HepG2 (cell line): ENCODE measurements at regions not wholly inside any gene's neighbourhood (a gene's known extent, or its start where the extent isn't known, plus 50 kb on each side); places are given as distances from the start of the nearest gene placed in this dataset.

Experiments used
- CREB1 ChIP-seq, 2 experiments: fragments of 450-650 bp in 1 of 2; IDR thresholded peaks; 2 replicates each; pipeline ENCODE4 v1.6.1; 2016 to 2017; ENCODE audit warnings: control low read depth in 1 of 2, mild to moderate bottlenecking in 1 of 2, missing compliant biosample characterization in 1 of 2, missing genetic modification characterization in 1 of 2
- ISX ChIP-seq: sonication (generic); formaldehyde crosslinking; conservative IDR thresholded peaks from 2 replicates; pipeline ENCODE4 v1.5.0; 2020; ENCODE audit warnings: missing genetic modification reagents
- KDM5A ChIP-seq: fragments of 200-600 bp; sonication (generic); IDR thresholded peaks from 2 replicates; pipeline ENCODE4 v1.7.0; 2018; ENCODE audit warnings: antibody characterized with exemption, mild to moderate bottlenecking, low read length, borderline replicate concordance
- KLF16 ChIP-seq, 2 experiments: sonication (generic) in 1 of 2; formaldehyde crosslinking in 1 of 2; IDR thresholded peaks; 2 replicates each; pipeline versions ENCODE4 v1.6.1 to v1.8.0; 2016 to 2023; ENCODE audit warnings: missing genetic modification reagents in 2 of 2, missing compliant biosample characterization in 1 of 2
- ZFP41 ChIP-seq: sonication (generic); formaldehyde crosslinking; IDR thresholded peaks from 2 replicates; pipeline ENCODE4 v1.4.0; 2020; ENCODE audit warnings: mild to moderate bottlenecking, missing genetic modification reagents, borderline replicate concordance
- ZNF350 ChIP-seq: sonication (generic); formaldehyde crosslinking; IDR thresholded peaks from 2 replicates; pipeline ENCODE4 v1.4.0; 2020; ENCODE audit warnings: mild to moderate bottlenecking, low read depth, missing genetic modification reagents, borderline replicate concordance
- ZNF616 ChIP-seq: sonication (generic); formaldehyde crosslinking; IDR thresholded peaks from 2 replicates; pipeline ENCODE4 v1.5.0; 2020; ENCODE audit warnings: low read depth, mild to moderate bottlenecking, missing genetic modification reagents
- TF ChIP-seq, protein P1 (sequence below): sonication (generic); formaldehyde crosslinking; IDR thresholded peaks from 2 replicates; pipeline ENCODE4 v1.4.0; 2020; ENCODE audit warnings: missing genetic modification reagents
- TF ChIP-seq, protein P2 (sequence below): sonication (generic); formaldehyde crosslinking; IDR thresholded peaks from 2 replicates; pipeline ENCODE4 v1.4.0; 2020; ENCODE audit warnings: missing genetic modification reagents
- TF ChIP-seq, protein P3 (sequence below): sonication (generic); formaldehyde crosslinking; IDR thresholded peaks from 2 replicates; pipeline ENCODE4 v1.4.0; 2020; ENCODE audit warnings: missing genetic modification reagents

DNA sequence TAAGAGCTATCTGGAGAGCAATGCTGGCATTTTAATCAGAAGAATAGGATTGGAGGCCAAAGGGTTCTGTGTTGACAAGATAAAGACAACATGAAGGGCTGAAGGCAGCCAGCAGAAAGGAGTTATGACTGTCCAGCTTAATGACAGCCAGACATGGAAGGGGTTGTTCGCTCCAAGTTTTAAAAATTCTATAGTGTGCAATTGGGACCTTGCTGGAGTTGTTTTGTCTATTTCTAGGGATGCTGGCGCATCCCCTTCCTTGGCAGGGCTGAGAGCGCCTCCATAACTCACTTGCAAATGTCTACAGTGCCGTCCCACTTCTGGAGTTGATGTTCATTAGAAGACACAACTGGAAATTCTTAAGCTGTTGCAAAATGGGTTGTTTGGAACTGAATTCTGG is 200.7 kb downstream of the TLE3 start:
- TF ChIP-seq, protein P1, sequence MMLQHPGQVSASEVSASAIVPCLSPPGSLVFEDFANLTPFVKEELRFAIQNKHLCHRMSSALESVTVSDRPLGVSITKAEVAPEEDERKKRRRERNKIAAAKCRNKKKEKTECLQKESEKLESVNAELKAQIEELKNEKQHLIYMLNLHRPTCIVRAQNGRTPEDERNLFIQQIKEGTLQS, result no peak
- TF ChIP-seq, protein P2, sequence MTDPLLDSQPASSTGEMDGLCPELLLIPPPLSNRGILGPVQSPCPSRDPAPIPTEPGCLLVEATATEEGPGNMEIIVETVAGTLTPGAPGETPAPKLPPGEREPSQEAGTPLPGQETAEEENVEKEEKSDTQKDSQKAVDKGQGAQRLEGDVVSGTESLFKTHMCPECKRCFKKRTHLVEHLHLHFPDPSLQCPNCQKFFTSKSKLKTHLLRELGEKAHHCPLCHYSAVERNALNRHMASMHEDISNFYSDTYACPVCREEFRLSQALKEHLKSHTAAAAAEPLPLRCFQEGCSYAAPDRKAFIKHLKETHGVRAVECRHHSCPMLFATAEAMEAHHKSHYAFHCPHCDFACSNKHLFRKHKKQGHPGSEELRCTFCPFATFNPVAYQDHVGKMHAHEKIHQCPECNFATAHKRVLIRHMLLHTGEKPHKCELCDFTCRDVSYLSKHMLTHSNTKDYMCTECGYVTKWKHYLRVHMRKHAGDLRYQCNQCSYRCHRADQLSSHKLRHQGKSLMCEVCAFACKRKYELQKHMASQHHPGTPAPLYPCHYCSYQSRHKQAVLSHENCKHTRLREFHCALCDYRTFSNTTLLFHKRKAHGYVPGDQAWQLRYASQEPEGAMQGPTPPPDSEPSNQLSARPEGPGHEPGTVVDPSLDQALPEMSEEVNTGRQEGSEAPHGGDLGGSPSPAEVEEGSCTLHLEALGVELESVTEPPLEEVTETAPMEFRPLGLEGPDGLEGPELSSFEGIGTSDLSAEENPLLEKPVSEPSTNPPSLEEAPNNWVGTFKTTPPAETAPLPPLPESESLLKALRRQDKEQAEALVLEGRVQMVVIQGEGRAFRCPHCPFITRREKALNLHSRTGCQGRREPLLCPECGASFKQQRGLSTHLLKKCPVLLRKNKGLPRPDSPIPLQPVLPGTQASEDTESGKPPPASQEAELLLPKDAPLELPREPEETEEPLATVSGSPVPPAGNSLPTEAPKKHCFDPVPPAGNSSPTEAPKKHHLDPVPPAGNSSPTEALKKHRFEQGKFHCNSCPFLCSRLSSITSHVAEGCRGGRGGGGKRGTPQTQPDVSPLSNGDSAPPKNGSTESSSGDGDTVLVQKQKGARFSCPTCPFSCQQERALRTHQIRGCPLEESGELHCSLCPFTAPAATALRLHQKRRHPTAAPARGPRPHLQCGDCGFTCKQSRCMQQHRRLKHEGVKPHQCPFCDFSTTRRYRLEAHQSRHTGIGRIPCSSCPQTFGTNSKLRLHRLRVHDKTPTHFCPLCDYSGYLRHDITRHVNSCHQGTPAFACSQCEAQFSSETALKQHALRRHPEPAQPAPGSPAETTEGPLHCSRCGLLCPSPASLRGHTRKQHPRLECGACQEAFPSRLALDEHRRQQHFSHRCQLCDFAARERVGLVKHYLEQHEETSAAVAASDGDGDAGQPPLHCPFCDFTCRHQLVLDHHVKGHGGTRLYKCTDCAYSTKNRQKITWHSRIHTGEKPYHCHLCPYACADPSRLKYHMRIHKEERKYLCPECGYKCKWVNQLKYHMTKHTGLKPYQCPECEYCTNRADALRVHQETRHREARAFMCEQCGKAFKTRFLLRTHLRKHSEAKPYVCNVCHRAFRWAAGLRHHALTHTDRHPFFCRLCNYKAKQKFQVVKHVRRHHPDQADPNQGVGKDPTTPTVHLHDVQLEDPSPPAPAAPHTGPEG (CRISPR knock-in tag), result no peak
- TF ChIP-seq ZFP41 (no peak), KDM5A (no peak), KLF16 (CRISPR knock-in tag; IDR thresholded peaks at IDR 0.05) (no peak), ISX (CRISPR knock-in tag) (no peak), ZNF616 (CRISPR knock-in tag) (no peak), CREB1 (IDR thresholded peaks at IDR 0.05) (no peak), CREB1 (CRISPR knock-in tag; IDR thresholded peaks at IDR 0.05) (no peak), ZNF350 (CRISPR knock-in tag) (no peak)
- TF ChIP-seq, protein P3, sequence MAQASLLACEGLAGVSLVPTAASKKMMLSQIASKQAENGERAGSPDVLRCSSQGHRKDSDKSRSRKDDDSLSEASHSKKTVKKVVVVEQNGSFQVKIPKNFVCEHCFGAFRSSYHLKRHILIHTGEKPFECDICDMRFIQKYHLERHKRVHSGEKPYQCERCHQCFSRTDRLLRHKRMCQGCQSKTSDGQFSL (CRISPR knock-in tag), result no peak
